DMS79 treated with DMSO at 0.1 percent for 48 hours (cell line): ENCODE measurements at regions not wholly inside any gene's neighbourhood (a gene's known extent, or its start where the extent isn't known, plus 50 kb on each side); places are given as distances from the start of the nearest gene placed in this dataset.

Source experiments
- DNase-seq: peaks from one replicate; lab custom pipeline; 2025; lab: John Stamatoyannopoulos, UW

DNA sequence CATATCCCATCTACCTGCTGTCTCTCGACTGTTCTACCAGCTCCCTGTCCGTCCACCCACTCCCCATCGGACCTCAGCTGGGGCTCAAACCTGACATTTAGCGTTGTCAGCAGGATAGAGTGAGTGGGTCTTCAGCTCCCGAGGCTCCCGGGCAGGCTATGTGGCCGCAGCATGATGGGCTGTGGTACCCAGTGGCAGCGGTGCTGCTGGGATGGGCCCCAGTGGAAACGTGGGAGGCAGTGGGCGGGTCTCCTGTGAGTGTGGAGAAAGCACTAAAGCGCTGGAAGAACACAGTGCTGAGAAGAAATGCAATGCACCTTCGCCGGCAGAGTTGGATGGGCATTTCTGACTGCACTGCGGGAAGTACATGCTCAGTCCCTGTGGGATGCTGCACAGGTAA is 204.8 kb upstream of the SYT4 start:
- DNase-seq = no peak

DNA sequence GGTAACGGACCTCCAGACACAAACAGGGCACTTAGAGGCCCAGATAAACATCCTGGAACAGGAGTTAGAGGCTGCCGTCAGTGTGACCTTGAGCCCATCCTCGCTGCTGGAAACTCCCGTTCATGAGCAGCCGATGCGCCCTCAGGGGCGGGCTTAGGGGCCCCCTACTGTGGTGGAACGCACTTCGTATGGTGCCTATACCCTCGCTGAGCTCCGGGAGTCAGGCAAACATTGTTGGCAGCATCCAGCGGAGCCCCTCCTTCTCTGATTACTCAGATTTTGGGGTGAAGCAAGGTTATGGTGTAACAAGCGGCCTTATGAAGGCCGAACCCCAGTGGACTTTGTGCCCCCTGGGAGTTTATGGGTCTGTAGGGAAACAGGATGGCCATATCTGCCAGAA is 205.3 kb upstream of the SYT4 start:
- DNase-seq = no peak

- DNase-seq = no peak
Measured at GRCh38 chr18:43484710-43485109, 207.4 kb upstream of the SYT4 start.

- no peak for DNase-seq
Measured at GRCh38 chr18:43485545-43485963, 208.3 kb upstream of the SYT4 start.

DNA sequence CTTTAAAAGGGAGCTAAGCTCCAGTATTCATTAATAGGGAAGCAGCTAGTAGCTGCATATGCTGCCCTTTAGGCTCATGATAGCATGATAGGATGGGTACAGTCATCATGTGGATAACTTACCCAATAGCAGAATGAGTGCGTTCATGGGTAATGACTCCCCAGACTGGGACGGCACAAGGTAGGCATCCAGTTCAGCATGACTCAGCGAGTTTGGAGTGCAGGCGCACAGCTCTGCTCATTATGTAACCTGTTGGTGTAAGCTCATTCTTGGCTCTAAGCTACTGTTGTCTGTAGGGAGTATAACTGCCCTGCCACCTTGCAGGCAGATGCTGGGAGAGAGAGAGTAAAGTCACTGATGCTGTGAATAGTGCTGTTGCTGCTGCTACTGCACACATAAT is 209.2 kb upstream of the SYT4 start:
- DNase-seq = no peak

GRCh38 chr18:43501099-43501498 is 223.8 kb upstream of the SYT4 start:
- DNase-seq = no peak

DNA sequence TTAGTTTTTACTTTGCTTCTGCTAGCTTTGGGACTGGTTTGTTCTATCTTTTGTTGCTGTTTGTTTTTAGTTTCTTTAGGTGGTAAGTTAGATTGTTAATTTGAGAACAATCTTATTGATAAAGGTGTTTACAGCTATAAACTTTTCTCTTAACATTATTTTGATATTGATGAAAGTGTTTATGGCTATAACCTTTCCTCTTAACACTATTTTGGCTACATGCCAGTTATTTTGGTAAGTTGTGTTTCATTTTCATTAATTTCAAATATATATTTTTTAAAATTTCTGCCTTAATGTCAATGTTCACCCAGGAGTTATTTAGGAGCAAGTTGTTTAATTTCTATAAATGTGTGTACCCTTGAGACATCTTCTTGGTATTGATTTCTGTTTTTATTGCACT is 229.6 kb upstream of the SYT4 start:
- no peak for DNase-seq

- DNase-seq = no peak
Measured at GRCh38 chr18:43507842-43508481, 230.7 kb upstream of the SYT4 start.

- no peak for DNase-seq
Measured at GRCh38 chr18:43514747-43515146, 237.5 kb upstream of the SYT4 start.

- DNase-seq = no peak
Measured at GRCh38 chr18:43515481-43515880, 238.2 kb upstream of the SYT4 start.

- DNase-seq = no peak
Measured at GRCh38 chr18:43524260-43524659, 247.0 kb upstream of the SYT4 start.

- DNase-seq = peak; percentile 2
Measured at GRCh38 chr18:43525169-43525568, 247.9 kb upstream of the SYT4 start.

DNA sequence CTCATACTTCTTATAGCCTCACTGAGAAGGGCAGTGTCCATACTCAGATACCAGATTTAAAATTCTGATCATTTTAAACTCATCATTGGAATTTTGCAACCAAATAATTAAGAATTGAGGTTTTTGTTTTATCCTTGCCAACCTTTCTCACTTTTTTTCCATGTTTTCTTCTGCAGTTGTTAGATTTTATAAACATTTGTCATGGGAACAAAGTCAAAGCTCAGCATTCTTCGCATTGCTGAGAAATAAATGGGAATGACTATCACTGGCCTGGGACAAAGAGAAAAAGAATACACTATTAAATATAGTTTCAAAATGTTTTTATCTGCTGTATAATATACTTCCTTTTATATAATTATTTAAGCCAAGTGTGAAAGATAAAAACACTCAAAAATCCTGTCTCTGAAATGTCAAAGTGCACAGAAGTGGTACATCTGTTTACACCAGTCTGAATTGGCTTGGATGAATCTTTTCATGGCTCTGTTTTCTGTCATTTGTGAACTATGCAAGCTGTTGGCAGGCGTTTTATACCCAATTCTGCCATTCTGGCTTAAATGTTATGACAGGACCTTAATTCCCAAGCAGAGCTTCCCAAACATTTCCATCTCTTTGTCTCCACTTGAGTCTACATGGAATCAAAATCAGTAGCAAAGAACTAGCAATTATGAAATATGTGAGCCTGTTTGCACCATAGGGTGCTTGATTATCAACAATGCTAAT is 249.3 kb upstream of the SYT4 start:
- no peak for DNase-seq

- no peak for DNase-seq
Measured at GRCh38 chr18:43531438-43531837, 254.1 kb upstream of the SYT4 start.

DNA sequence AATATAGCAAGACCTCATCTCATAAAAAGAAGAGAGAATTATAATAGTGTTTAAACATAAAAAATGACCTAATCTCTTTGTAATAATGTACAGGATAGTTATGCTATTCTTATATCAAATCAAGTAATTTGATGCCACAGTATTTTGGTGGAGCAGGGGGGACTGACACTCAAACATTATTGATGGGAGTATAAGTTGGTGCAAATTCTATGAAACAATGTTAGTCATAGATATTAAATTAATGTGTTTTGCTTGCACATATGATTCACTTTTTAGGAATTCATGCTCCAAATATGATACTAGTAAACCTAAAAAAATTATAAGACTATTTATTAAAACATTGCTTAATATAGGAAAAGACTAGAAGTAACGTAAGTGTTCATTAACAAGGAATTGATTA is 256.1 kb upstream of the SYT4 start:
- DNase-seq = no peak

DNA sequence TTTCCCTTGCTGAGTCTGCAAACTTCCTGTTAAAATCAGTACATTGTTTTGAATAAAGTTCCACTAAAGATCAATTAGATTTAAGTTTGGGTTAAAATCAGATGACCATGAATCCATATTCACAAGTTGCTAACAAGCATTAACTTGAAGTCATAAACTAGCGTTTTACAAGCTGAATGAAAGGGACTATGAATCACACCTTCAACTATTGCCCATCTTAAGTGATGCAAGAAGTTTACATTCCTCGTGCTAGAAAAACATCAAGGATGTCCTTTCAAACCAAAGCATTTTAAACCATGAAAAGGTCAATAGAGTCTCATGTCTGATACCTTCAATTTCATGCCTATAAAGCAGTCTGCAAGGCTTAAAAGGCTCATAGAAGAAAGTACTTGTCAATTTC is 257.2 kb upstream of the SYT4 start:
- DNase-seq = no peak

GRCh38 chr18:43539862-43540261 is 262.6 kb upstream of the SYT4 start:
- DNase-seq = no peak

GRCh38 chr18:43542016-43542415 is 264.7 kb upstream of the SYT4 start:
- DNase-seq = no peak

DNA sequence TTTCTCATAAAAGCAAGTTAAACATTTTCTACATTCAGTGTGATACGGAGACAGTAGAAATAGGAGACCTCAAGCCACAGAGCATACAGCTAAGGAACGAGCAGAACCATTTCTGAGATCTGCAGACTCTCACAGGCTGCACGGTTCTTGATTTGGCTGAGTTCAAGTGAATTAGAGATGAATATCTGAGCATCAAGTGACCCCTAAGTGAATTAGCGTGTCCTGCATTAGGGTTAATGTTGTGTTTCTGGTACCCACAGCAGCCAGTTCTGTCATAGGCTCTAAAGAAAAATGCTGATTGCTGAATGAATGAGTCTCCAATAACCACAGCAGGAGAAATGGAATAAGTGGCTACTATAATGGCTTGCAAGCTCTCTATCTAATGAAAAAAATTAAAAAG is 265.9 kb upstream of the SYT4 start:
- DNase-seq = no peak

GRCh38 chr18:43547456-43547855 is 270.2 kb upstream of the SYT4 start:
- no peak for DNase-seq

DNA sequence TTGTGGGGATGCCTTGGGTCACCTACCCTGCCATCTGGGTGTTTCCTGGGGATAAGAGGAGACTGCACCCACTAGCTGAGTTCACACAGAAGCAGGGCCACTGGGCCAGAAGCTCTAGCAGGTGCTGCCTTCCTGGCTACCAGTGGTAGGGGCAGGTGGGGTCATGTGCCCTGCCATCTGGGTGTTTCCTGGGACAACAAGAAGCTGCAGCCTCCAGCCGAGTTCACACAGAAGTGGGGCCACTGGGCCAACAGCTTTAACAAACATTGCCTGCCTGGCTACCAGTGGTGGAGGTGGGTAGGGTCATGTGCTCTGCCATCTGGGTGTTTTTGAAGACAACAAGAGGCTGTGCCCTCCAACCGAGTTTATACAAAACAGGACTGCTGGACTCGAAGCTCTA is 282.2 kb upstream of the SYT4 start:
- DNase-seq = no peak

DNA sequence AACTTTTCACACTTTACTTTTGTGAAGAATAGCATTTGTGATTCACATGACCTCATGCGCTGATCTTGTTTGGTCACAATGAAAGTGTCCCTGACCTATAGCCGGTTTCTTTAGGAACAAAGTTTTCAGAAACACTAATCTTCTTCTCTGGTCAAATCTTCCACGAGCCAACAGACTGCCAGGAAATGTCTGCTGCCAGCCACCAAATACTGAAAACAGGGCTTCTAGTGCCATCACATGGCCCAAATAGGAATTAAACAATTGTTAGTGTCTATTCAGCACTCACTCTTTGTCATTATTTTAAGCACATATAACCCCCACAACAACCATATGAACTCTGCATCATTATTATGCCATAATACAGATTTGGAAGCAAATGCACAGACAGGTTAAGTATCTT is 286.5 kb upstream of the SYT4 start:
- no peak for DNase-seq

DNA sequence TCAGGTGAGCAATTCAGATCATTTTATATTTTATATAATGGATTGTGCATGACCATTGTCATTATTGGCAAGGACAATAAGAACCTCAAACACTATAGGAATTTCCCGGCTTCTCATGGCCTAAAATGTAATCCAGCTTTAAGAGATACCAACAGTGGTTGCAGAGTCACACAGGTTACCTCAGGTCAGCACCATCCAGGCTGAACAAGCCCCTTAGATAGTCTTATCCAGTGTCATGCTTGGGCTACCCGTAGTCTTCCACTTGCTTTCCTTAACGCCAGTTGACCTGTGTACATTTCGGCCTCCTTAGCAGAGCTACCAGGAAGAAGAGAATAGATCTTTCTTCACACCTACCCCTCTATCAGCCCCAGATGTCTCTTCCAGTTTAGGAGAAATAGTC is 293.3 kb upstream of the SYT4 start:
- no peak for DNase-seq

- peak; percentile 27 for DNase-seq
Measured at GRCh38 chr18:43571078-43571689, 293.9 kb upstream of the SYT4 start.
